ENCODE measurements at regions not wholly inside any gene's neighbourhood (a gene's known extent, or its start where the extent isn't known, plus 50 kb on each side); places are given as distances from the start of the nearest gene placed in this dataset.
"Not testable (repeated sequence)": the region's sequence is repeated elsewhere in the genome, so short reads cannot be mapped to it uniquely, and the experiment has no call there.

- H3K4me3 ChIP-seq (ENCODE audit: control insufficient read depth, low read depth, low read length): no peak overlapping the region
- TF ChIP-seq CTCF (IDR thresholded peaks at IDR 0.05; ENCODE audit: control insufficient read depth, insufficient read depth, low read depth, low read length, missing control alignments): peak; percentile 53
- DNase-seq (ENCODE audit: low read depth): peak; percentile 41
These were observed 150.4 kb upstream of the FAR2 start for GRCh38 chr12:28998662-28999120.

GRCh38 chr12:29004066-29004935 is 144.8 kb upstream of the FAR2 start:
- no peak for TF ChIP-seq CTCF (IDR thresholded peaks at IDR 0.05; ENCODE audit: control insufficient read depth, insufficient read depth, low read depth, low read length, missing control alignments)
- H3K4me3 ChIP-seq (ENCODE audit: control insufficient read depth, low read depth, low read length): no peak overlapping the region
- no peak for DNase-seq (ENCODE audit: low read depth)

GRCh38 chr12:29004936-29005304 is 144.2 kb upstream of the FAR2 start:
- DNase-seq (ENCODE audit: low read depth): no peak
- TF ChIP-seq CTCF (IDR thresholded peaks at IDR 0.05; ENCODE audit: control insufficient read depth, insufficient read depth, low read depth, low read length, missing control alignments): no peak
- no peak overlapping the region for H3K4me3 ChIP-seq (ENCODE audit: control insufficient read depth, low read depth, low read length)

GRCh38 chr12:29008786-29009185 is 140.3 kb upstream of the FAR2 start:
- DNase-seq (ENCODE audit: low read depth): no peak
- no peak overlapping the region for H3K4me3 ChIP-seq (ENCODE audit: control insufficient read depth, low read depth, low read length)
- no peak for TF ChIP-seq CTCF (IDR thresholded peaks at IDR 0.05; ENCODE audit: control insufficient read depth, insufficient read depth, low read depth, low read length, missing control alignments)

- no peak for DNase-seq (ENCODE audit: low read depth)
- no peak for TF ChIP-seq CTCF (IDR thresholded peaks at IDR 0.05; ENCODE audit: control insufficient read depth, insufficient read depth, low read depth, low read length, missing control alignments)
- H3K4me3 ChIP-seq (ENCODE audit: control insufficient read depth, low read depth, low read length): no peak overlapping the region
These were observed 136.4 kb upstream of the FAR2 start for GRCh38 chr12:29012673-29013072.

GRCh38 chr12:29017532-29017931 is 131.5 kb upstream of the FAR2 start:
- not testable (repeated sequence) for H3K4me3 ChIP-seq (ENCODE audit: control insufficient read depth, low read depth, low read length); DNase-seq (ENCODE audit: low read depth)

GRCh38 chr12:29023436-29024076 is 125.5 kb upstream of the FAR2 start:
- no peak for TF ChIP-seq CTCF (IDR thresholded peaks at IDR 0.05; ENCODE audit: control insufficient read depth, insufficient read depth, low read depth, low read length, missing control alignments)
- DNase-seq (ENCODE audit: low read depth): no peak
- H3K4me3 ChIP-seq (ENCODE audit: control insufficient read depth, low read depth, low read length): no peak overlapping the region

Data from AG09309 (cell line).